ENCODE measurements at regions not wholly inside any gene's neighbourhood (a gene's known extent, or its start where the extent isn't known, plus 50 kb on each side); places are given as distances from the start of the nearest gene placed in this dataset.

DNA sequence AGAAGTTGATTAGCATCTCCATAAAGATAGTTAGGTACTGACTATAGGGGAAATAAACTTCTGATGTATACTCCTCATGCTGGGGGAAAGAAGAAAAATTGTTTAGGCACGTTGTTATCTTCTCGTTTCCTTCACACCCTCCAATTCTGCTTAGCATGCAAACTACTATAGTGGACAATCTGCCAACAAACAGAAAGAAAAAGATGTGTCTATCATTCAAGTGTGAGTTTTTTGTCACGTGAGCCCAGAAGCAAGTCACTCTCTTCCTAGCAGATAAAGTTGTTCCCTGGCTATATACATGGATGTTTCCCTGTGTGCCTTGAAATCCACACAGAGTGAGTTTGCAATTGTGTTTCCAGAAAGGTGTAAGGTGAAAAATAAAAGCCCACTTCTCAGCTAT, 318.4 kb downstream of the CWC27 start:
- TF ChIP-seq ZNF23 (tag by site-specific recombination; IDR thresholded peaks at IDR 0.05; ENCODE audit: borderline replicate concordance) (no peak), CTCF (tag by site-specific recombination; IDR thresholded peaks at IDR 0.05) (no peak), ZNF274 (IDR thresholded peaks at IDR 0.05; ENCODE audit: low read length) (no peak), ZNF274 (tag by site-specific recombination; IDR thresholded peaks at IDR 0.05; ENCODE audit: borderline replicate concordance) (no peak), ZNF701 (tag by site-specific recombination; IDR thresholded peaks at IDR 0.05) (no peak), ZNF433 (tag by site-specific recombination; IDR thresholded peaks at IDR 0.05; ENCODE audit: low read depth) (no peak)
- TF ChIP-seq, protein P1, sequence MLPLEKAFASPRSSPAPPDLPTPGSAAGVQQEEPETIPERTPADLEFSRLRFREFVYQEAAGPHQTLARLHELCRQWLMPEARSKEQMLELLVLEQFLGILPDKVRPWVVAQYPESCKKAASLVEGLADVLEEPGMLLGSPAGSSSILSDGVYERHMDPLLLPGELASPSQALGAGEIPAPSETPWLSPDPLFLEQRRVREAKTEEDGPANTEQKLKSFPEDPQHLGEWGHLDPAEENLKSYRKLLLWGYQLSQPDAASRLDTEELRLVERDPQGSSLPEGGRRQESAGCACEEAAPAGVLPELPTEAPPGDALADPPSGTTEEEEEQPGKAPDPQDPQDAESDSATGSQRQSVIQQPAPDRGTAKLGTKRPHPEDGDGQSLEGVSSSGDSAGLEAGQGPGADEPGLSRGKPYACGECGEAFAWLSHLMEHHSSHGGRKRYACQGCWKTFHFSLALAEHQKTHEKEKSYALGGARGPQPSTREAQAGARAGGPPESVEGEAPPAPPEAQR (tag by site-specific recombination; IDR thresholded peaks at IDR 0.05) = no peak
